GM12891 (cell line): ENCODE measurements at regions not wholly inside any gene's neighbourhood (a gene's known extent, or its start where the extent isn't known, plus 50 kb on each side); places are given as distances from the start of the nearest gene placed in this dataset.

Source experiments
- POLR2A ChIP-seq: IDR thresholded peaks from 2 replicates; pipeline ENCODE4 v1.6.1; 2011; ENCODE audit warnings: low read depth, low read length, control low read depth
- POLR2AphosphoS5 ChIP-seq: IDR thresholded peaks from 2 replicates; pipeline ENCODE4 v1.6.1; 2011; ENCODE audit warnings: low read depth, low read length, control low read depth

DNA sequence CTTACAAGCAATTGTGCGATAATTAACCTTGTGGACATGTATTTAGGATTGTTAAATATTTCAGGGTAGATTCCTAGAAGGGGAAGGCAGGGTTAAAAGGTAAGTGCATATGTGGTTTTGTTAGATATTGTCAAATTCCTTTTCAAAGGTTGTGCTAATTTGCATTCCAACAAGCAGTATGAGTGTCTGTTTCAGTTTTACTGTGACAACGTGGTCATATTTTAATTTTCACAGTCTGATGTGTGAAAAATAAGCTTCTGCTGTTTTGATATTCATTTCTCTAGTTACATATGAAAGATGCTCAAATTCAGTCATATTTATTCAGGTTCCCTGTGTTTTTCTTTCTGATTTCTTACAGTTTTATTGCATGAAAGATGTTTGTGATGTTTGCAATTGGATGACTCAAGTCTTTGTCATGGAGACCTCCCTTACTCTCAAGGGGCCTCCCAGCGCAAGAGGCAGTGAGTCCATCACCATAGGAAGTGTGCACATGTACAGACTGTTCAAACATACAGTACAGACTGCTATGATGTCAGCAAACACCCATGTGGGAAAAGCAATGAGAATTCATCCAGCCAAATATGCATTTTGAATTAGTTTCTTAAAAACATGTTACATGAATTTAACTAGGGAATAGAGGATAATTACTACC, 310.8 kb downstream of the GALR1 start:
- TF ChIP-seq POLR2AphosphoS5 (no peak), POLR2A (no peak)
